B cell (primary cell): ENCODE measurements at regions not wholly inside any gene's neighbourhood (a gene's known extent, or its start where the extent isn't known, plus 50 kb on each side); places are given as distances from the start of the nearest gene placed in this dataset.

Source experiments
- EZH2 ChIP-seq: IDR thresholded peaks from 2 replicates; pipeline ENCODE4 v1.6.1; 2012; ENCODE audit warnings: borderline replicate concordance, low read depth, mild to moderate bottlenecking, moderate library complexity, low read length; ENCODE audit not compliant: insufficient read depth, poor library complexity, severe bottlenecking
- TF ChIP-seq, protein P1 (sequence below): fragments of 200-600 bp; IDR thresholded peaks from one replicate; pipeline ENCODE4 v1.8.0; 2022; ENCODE audit warnings: antibody characterized with exemption, mild to moderate bottlenecking

DNA sequence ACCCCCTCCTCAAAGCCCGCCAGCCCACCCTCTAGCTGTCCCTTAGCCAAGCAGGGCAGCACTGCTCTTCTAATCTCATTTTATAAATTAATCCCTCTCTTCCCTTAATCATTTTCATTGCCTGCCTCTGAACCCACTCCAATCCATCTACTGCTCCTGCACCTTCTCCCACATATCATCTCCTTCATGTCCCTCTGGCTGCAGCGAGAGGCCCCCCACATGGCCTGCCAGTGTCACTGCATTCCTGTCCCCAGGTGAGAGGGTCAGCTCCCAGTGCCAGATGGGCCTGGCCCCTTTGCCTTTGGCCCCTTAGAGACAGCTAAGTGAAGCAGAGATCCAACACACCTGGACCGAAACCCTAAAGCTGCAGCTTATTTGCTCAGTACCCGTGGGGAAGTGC is 79.4 kb downstream of the PJA1 start:
- TF ChIP-seq, protein P1, sequence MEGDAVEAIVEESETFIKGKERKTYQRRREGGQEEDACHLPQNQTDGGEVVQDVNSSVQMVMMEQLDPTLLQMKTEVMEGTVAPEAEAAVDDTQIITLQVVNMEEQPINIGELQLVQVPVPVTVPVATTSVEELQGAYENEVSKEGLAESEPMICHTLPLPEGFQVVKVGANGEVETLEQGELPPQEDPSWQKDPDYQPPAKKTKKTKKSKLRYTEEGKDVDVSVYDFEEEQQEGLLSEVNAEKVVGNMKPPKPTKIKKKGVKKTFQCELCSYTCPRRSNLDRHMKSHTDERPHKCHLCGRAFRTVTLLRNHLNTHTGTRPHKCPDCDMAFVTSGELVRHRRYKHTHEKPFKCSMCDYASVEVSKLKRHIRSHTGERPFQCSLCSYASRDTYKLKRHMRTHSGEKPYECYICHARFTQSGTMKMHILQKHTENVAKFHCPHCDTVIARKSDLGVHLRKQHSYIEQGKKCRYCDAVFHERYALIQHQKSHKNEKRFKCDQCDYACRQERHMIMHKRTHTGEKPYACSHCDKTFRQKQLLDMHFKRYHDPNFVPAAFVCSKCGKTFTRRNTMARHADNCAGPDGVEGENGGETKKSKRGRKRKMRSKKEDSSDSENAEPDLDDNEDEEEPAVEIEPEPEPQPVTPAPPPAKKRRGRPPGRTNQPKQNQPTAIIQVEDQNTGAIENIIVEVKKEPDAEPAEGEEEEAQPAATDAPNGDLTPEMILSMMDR, result no peak
- TF ChIP-seq EZH2, result no peak
